Tibial artery (tissue), 4 donors: ENCODE measurements at regions not wholly inside any gene's neighbourhood (a gene's known extent, or its start where the extent isn't known, plus 50 kb on each side); places are given as distances from the start of the nearest gene placed in this dataset.
"Not testable (repeated sequence)": the region's sequence is repeated elsewhere in the genome, so short reads cannot be mapped to it uniquely, and the experiment has no call there.

ENCODE experiments used
- DNase-seq, 2 donors: peaks; one replicate each; pipeline ENCODE4 v3.0.0-alpha.2; 2019
- H3K27ac ChIP-seq, 2 donors: fragments of 200-600 bp; sonication (generic) in 1 of 2; 1 replicate in 1 of 2; 2 replicates in 1 of 2; pipeline ENCODE4 v1.5.1; 2018 to 2019; ENCODE audit warnings: mild to moderate bottlenecking in 1 of 2
- H3K27me3 ChIP-seq, 2 donors: fragments of 200-600 bp; sonication (generic) in 1 of 2; one replicate each; pipeline versions ENCODE4 v1.5.1 to v1.6.0; 2016 to 2019
- H3K36me3 ChIP-seq, 3 donors: fragments of 200-600 bp; sonication (generic) in 2 of 3; one replicate each; pipeline ENCODE4 v1.5.1; 2016 to 2019; ENCODE audit warnings: mild to moderate bottlenecking in 2 of 3
- H3K4me1 ChIP-seq, 4 donors: fragments of 200-600 bp; sonication (generic) in 2 of 4; 1 replicate in 3 of 4; 2 replicates in 1 of 4; pipeline ENCODE4 v1.5.1; 2016 to 2019
- H3K4me3 ChIP-seq, 2 donors: fragments of 200-600 bp; sonication (generic) in 1 of 2; 1 replicate in 1 of 2; 2 replicates in 1 of 2; pipeline ENCODE4 v1.5.1; 2018 to 2019; ENCODE audit warnings: mild to moderate bottlenecking in 2 of 2
- H3K9me3 ChIP-seq, 3 donors: fragments of 200-600 bp; sonication (generic) in 1 of 3; one replicate each; pipeline ENCODE4 v1.5.1; 2016 to 2019
- intact Hi-C: fragments of 100-400 bp; cut with DNase I; formaldehyde crosslinking; loops from one replicate; pipeline ENCODE4 v1.15.0; 2023; ENCODE audit warnings: low total_unique reads
- TF ChIP-seq, protein P1 (sequence below), 2 experiments: fragments of 200-600 bp in 1 of 2; fragments of 450-650 bp in 1 of 2; IDR thresholded peaks; one replicate each; pipeline ENCODE4 v1.5.1; 2017 to 2019; ENCODE audit warnings: antibody characterized with exemption in 2 of 2, mild to moderate bottlenecking in 1 of 2, moderate library complexity in 1 of 2

DNA sequence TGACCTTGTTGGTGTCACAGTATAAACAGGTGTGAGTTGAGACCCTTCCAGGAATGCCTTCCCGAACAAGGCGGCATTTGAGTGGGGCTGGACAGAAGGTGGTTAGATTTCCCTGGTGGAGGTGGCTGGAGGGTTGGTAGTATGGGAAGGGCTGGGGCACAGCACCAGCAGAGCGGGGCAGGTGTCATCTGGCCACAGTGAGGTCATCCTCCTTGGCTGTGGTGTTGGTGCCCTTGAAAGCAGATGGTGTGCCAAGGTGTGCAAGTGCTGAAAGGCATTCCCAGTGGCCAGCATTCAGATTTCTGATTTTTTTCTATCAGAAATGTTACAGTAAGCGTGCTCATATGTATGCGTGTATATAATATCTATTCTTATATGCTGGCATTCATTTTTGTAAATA lies 126.6 kb downstream of the LAT start:
- H3K27ac ChIP-seq: no peak overlapping the region
- H3K27me3 ChIP-seq: no peaks in the 10 kb centered on the region
- intact Hi-C loops: no loop called here
- no peak for DNase-seq
- no peaks in the 10 kb centered on the region for H3K36me3 ChIP-seq
- H3K4me1 ChIP-seq: peaks cover 0 to 9% (median 4%) of the 10 kb centered on the region in 4 donors
- no peak overlapping the region for H3K4me3 ChIP-seq
- TF ChIP-seq, protein P1, sequence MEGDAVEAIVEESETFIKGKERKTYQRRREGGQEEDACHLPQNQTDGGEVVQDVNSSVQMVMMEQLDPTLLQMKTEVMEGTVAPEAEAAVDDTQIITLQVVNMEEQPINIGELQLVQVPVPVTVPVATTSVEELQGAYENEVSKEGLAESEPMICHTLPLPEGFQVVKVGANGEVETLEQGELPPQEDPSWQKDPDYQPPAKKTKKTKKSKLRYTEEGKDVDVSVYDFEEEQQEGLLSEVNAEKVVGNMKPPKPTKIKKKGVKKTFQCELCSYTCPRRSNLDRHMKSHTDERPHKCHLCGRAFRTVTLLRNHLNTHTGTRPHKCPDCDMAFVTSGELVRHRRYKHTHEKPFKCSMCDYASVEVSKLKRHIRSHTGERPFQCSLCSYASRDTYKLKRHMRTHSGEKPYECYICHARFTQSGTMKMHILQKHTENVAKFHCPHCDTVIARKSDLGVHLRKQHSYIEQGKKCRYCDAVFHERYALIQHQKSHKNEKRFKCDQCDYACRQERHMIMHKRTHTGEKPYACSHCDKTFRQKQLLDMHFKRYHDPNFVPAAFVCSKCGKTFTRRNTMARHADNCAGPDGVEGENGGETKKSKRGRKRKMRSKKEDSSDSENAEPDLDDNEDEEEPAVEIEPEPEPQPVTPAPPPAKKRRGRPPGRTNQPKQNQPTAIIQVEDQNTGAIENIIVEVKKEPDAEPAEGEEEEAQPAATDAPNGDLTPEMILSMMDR (IDR thresholded peaks at IDR 0.05): no peak
- no peaks in the 10 kb centered on the region for H3K9me3 ChIP-seq

DNA sequence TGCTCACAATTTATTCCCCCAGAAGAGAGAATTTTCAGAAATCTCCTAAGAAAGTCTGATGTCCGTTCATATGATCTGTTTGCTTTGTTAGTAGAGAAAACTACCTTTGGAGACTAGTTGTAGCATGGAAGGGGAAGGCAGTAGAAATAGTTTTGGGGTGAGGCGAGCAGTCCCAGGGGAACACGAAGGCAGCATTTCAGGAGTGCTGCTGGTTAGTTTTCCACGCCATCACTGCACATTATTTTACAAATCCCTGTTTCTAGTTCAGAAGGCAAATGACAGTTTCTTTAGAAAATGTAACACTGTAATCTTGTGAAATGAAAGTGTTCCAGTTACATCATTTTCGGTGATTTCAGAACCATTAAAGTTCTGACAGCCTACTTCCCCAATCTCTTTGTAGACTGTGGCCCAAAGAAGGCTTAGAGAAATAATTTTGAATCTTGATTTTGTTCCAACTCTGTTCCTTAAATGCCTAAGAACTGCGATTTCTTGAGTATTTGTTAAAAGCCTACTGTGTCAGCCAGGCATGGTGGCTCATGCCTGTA lies 123.8 kb downstream of the LAT start:
- H3K4me1 ChIP-seq, H3K9me3 ChIP-seq, DNase-seq, intact Hi-C loops, H3K27me3 ChIP-seq, H3K4me3 ChIP-seq, H3K36me3 ChIP-seq: not testable (repeated sequence)
- peak overlapping the region in 1 of 2 donors; percentile 49 for H3K27ac ChIP-seq

DNA sequence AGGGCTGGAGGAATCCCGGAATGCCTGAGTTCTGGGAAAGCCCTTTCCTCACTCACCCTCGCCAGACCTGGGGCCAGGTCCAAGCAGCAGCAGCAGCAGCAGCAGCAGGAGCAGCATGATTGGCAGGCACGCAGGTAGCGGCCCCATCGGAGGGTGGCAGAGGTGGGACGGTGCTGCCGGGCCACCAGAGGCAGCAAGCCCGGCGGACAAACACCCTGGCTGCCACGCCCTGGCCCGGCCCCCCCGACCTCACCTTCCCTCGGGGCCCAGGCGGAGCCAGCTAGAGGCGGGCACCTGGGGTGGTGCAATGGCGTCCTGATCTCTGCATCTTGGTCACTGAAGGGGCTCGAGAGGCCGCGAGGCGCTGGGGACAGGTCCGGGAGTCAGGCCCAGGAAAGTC lies 122.4 kb downstream of the LAT start:
- Histone ChIP-seq H3K27ac (no peak overlapping the region), H3K36me3 (no peaks in the 10 kb centered on the region), H3K4me1 (peaks cover 0 to 6% (median 2%) of the 10 kb centered on the region in 4 donors), H3K9me3 (no peaks in the 10 kb centered on the region), H3K27me3 (no peaks in the 10 kb centered on the region), H3K4me3 (no peak overlapping the region)
- TF ChIP-seq, protein P1 (IDR thresholded peaks at IDR 0.05): no peak
- intact Hi-C loops: no loop called here
- no peak for DNase-seq

DNA sequence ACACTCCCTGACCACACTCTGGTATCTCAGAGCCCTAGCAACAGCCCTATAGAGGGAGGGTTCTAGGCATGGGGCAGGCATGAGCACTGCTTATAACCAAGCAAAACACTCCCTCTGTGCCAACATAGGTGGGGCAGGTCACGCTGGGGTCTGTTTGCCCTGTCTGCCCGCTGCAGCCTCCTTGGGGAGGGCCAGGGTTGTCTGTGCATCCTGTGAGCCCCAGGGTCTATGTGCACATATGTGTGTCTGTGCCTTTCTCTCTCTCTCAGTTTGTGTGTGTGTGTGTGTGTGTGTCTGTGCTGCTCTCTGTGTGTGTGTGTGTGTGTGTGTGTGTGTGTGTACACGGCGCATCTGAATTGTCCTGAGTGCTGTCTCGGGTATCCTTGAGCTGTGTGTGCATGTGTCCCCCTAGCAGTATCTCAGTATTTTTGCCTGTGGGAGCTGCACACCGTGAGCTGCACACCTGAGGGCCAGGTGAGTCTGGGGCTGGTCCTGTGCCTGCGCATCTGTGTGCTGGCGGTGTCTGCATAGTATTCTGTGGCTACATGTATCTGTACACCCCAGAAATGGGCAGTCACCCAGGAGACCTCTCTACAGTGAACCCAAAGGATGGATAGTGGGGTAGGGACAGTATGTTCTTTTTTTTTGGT lies 121.5 kb downstream of the LAT start:
- H3K27ac ChIP-seq, H3K4me1 ChIP-seq, H3K9me3 ChIP-seq, H3K36me3 ChIP-seq, DNase-seq, intact Hi-C loops, H3K27me3 ChIP-seq, H3K4me3 ChIP-seq: not testable (repeated sequence)

DNA sequence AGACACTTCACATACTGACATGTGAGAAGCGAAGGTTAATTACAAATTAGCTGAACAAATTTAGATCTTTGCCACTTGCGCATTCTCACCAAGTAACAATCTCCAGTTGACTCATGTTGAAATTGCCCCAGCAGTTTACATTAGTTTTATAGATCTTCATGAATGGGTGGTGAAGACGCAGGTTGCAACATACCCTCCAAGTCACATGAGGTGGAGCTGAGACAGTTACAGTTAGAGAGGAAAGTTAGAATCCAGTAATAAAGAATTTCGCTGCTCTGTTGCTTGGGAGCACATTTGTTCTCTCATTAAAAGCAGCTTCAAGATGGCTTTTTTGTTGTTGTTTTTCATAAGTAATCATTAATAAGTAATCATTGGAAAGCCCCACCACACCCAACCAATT lies 119.7 kb downstream of the LAT start:
- DNase-seq, H3K27ac ChIP-seq, H3K36me3 ChIP-seq, intact Hi-C loops, H3K4me3 ChIP-seq, H3K27me3 ChIP-seq, H3K4me1 ChIP-seq, H3K9me3 ChIP-seq: not testable (repeated sequence)

DNA sequence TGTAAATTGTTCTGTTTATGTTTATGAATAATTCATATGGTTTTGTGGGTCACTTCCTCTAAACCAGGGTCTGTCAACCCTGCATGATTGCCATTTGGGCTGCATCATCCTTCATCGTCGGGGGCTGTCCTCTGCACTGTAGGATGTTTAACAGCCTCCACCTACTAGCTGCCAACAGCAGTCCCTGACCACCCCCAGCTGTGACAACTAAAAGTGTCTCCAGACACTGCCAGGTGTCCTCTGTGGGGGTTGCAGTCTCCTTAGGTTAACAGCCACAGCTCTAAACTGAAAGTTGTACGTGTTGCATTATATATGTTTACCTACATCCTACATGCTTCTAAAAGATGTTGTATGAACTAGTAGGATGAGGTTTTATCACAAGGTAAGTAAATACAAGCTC lies 113.1 kb downstream of the LAT start:
- intact Hi-C loops, H3K27me3 ChIP-seq, DNase-seq, H3K36me3 ChIP-seq, H3K4me3 ChIP-seq, H3K27ac ChIP-seq, H3K4me1 ChIP-seq, H3K9me3 ChIP-seq: not testable (repeated sequence)

DNA sequence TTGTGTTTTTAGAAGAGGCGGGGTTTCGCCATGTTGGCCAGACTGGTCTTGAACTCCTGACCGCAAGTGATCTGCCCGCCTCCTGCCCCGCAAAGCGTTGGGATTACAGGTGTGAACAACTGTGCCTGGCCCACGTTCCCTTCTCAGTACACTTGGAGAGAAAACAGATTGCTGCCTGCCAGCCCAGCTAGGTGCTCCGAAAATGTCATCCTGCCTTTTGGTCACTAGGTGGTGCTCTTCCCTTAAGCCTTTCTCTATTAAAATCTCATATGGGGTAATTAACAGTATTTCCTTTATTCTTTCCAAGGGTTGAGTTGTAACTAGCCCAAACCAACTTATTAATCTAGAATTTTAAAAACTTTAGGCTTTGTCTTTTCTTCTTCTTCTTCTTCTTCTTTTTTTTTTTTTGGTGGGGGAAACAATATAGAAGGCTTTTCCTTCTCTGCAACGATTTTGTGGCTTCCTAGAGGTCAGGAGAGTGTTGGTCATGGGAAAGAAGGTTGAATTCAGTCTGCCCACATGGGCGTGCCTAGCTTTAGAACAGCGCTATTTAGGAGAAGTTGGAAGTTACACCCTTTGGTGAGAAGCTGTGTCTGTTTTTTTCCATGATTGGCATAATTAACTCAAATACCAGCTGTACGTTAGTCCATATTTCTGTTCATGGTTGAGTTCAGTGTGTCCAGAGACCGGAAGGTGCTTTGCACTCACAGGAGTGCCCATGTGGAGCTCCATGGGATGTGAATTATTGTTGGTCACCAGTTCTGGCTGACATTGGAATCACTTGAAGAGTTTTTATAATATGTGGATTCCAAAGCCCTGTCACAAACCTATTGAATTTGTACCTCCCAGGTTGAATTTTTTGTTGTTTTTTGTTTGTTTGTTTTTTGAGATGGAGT lies 110.1 kb downstream of the LAT start:
- H3K4me3 ChIP-seq, H3K9me3 ChIP-seq, DNase-seq, H3K27ac ChIP-seq, intact Hi-C loops, H3K4me1 ChIP-seq, H3K27me3 ChIP-seq, H3K36me3 ChIP-seq: not testable (repeated sequence)
- TF ChIP-seq, protein P1 (IDR thresholded peaks at IDR 0.05): peak; percentile 17 to 32

DNA sequence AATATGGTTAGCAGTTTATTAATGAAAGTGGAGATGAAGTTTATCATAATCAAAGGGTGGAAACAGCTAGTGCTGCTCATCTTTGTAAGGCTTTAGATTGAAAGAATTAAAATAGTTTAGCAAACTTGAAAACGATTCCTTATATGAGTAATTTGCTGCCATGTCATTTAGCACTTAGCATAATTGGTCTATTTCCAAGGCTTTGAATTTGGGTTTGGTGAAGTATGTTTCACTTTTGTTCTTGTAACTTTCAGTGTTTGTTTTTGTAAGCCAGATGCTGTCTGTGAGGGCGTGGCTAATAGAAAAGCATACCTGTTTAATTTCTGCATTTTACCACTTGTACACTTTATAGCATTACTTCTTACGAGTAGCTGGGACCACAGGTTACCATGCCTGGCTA lies 109.5 kb downstream of the LAT start:
- H3K36me3 ChIP-seq, H3K27ac ChIP-seq, H3K27me3 ChIP-seq, H3K4me1 ChIP-seq, H3K9me3 ChIP-seq, H3K4me3 ChIP-seq, intact Hi-C loops, DNase-seq: not testable (repeated sequence)

DNA sequence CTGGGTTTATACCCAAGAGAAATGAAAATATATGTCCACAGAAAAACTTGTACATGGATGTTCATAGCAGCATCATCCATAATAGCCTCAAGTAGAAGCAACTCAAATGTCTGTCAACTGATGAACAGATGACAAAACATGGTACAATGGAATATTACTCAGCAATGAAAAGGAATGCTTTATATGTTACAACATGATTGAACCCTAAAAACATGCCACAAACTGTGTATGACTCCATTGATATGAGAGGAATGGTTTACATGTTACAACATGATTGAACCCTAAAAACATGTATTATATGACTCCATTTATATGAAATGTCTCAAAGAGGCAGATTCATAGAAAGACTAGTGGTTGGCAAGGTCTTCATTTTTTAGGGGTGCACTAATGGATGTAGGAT lies 104.8 kb downstream of the LAT start:
- H3K27me3 ChIP-seq, DNase-seq, H3K36me3 ChIP-seq, intact Hi-C loops, H3K4me1 ChIP-seq, H3K4me3 ChIP-seq, H3K9me3 ChIP-seq, H3K27ac ChIP-seq: not testable (repeated sequence)

DNA sequence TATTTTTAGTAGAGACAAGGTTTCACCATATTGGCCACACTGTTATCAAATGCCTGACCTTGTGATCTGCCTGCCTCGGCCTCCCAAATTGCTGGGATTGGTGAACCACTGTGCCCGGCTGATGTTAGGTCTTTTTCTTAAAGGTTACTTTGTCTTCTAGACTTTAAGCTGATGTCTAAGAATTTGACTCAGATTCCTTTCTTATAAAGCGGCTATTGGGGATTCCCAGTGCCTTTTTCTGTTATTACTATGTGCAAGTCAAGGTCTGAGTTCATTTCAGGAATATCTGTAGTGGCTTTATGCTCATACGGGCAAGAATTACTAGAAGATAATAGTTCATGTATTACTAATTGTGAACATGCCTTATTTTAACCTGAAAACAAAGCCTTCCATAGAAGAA lies 102.8 kb downstream of the LAT start:
- H3K4me3 ChIP-seq, H3K9me3 ChIP-seq, DNase-seq, H3K27ac ChIP-seq, H3K36me3 ChIP-seq, H3K27me3 ChIP-seq, H3K4me1 ChIP-seq, intact Hi-C loops: not testable (repeated sequence)
